SH-SY5Y (cell line): ENCODE measurements at regions not wholly inside any gene's neighbourhood (a gene's known extent, or its start where the extent isn't known, plus 50 kb on each side); places are given as distances from the start of the nearest gene placed in this dataset.

Source experiments
- GATA2 ChIP-seq: IDR thresholded peaks from 2 replicates; pipeline ENCODE4 v1.6.1; 2011; ENCODE audit warnings: mild to moderate bottlenecking, low read depth, low read length
- GATA3 ChIP-seq: IDR thresholded peaks from 2 replicates; pipeline ENCODE4 v1.6.1; 2011; ENCODE audit warnings: low read depth, mild to moderate bottlenecking, low read length, moderate library complexity

DNA sequence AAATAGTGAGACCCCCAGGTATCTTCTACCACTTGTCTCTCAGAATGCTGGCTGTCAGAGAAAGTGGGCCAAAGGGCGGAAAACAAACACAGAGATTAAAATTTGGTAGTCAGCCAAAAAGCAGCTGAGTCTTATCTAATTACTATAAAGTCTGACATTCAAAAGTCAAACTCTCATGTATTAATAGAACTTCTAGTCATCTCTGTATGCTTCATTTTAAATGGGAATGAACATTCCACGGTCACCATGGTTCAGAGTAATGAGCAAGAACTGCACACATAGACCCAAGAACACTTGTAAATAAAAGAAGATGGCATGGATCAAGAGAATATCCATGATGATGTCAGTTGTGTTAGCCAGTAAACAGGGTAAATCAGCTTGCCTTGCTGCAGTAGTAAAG, 1267.0 kb upstream of the CHAC2 start:
- TF ChIP-seq GATA2 (no peak), GATA3 (no peak)

DNA sequence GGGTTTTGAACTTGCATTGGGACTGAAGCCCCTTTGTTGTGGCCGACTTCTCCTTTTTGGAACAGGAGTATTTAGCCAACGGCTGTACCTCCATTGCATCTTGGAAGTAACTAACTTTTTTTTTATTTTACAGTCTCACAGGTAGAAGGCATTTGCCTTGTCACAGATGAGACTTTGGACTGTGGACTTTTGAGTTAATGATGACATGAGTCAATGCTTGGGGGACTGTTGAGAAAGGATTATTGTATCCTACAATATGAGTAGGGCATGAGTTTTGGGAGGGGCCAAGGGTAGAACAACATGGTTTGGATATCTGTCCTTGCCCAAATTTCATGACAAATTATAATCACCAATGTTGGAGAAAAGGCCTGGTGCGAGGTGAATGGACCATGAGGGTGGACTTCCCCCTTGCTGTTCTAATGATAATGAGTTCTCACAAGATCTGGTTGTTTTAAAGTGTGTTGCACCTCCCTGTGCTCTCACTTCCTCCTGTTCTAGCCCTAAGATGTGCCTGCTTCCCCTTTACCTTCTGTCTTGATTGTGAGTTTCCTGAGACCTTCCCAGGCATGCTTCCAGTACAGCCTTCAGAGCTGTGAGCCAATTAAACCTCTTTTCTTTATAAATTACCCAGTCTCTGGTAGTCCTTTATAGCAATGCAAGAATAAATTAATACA, 1269.4 kb upstream of the CHAC2 start:
- TF ChIP-seq GATA2 (no peak), GATA3 (no peak)

- TF ChIP-seq GATA2 (no peak), GATA3 (no peak)
These were observed 1271.8 kb upstream of the CHAC2 start for GRCh38 chr2:52495816-52496215.

DNA sequence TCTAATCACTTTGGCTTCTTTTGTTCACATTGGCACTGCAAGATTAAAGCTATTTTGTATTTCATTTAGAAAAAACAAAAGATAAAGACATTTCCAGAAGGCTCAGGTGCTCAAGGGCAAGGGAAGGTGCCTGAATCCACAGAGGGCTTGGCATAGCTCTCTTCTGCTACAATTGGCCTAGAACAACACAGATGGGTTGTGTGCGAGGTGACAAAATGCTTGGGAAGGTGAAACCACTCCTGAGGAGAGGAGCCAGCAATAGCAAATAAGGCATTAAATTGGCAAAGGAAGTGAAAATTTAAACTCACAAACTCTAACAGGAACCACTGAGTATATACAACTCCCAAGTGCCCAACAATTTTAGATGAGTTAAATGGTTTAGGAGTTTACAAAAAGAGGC, 1290.4 kb upstream of the CHAC2 start:
- TF ChIP-seq GATA3, result no peak
- no peak for TF ChIP-seq GATA2

DNA sequence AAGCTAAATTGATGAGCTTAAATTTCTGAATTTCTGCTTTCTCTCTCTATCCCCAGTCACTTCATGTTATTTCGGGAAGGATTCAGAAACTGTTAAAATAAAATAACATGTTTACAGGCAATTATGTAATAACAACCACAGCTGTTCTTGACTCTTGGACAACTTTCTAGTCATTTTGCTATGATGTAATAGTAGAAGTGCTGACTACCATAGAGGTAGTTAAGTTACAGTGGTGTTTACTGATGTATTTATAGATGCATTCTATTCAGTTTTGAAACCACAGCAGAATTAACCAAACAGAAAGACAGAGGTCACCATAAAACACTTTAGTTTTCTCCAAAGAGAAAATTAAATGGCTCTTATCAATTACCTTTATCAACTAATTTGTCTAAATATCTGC, 1292.0 kb upstream of the CHAC2 start:
- TF ChIP-seq GATA2 (no peak), GATA3 (no peak)

- no peak for TF ChIP-seq GATA2
- no peak for TF ChIP-seq GATA3
These were observed 1293.5 kb upstream of the CHAC2 start for GRCh38 chr2:52474091-52474490.

- TF ChIP-seq GATA3 (no peak), GATA2 (no peak)
These were observed 1294.1 kb upstream of the CHAC2 start for GRCh38 chr2:52473526-52473925.

GRCh38 chr2:52467189-52467588, 1300.4 kb upstream of the CHAC2 start:
- no peak for TF ChIP-seq GATA3
- no peak for TF ChIP-seq GATA2

DNA sequence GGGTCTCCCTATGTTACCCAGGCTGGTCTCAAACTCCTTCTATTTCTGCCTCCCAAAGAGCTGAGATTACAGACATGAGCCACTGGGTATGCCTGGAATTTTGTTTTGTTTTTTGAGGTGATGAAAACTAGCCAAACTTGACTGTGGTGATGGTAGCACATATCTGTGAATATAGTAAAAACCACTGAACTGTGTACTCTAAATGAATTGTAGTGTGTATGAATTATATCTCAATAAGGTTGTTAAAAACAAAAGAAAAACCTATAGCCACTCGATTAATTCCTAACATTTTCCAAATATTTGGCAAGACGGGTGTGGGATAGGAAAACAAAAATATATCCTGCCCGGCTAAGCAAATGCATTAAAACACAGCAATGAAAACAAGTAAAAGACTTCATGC, 1302.3 kb upstream of the CHAC2 start:
- TF ChIP-seq GATA2, result no peak
- TF ChIP-seq GATA3, result no peak

DNA sequence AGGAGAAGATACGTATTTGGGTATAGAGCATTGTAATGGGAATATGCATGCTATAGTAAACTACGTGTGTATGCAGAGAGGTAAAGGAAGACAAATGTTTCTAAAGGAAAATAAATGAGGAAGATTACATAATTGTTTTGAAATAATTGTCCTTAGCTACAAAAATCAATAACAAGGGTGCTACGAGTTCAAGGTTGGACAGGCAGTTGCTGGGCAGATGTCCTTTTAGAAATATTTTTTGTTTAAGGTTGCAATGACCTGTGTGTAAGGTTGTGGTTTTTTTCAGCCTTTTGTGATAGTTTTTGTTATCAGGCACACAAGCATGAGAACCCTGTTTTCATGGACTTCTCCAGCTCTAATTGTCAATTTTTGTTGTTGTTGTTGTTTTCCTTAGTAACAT, 1304.1 kb upstream of the CHAC2 start:
- TF ChIP-seq GATA2 (no peak), GATA3 (no peak)

- TF ChIP-seq GATA3 (no peak), GATA2 (no peak)
These were observed 1310.8 kb upstream of the CHAC2 start for GRCh38 chr2:52456561-52457377.

DNA sequence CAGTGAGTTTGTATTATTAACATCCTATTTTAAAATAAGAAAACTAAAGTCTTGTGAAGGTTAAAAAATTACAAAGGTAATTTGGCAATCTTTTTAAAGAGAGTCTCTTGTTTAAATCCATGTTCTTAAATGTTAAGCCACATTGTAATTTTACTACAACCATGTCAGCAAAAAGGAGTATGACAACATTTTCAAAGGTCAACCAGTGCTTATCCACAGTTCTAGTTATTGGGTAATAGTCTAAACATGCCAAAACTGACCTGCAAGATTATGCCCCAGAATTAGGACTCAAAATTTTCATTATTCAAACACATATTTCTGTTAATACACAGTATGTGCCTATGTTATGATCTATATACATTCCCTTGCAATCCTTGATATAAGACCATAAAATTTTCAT, 1312.6 kb upstream of the CHAC2 start:
- TF ChIP-seq GATA3 (no peak), GATA2 (no peak)

DNA sequence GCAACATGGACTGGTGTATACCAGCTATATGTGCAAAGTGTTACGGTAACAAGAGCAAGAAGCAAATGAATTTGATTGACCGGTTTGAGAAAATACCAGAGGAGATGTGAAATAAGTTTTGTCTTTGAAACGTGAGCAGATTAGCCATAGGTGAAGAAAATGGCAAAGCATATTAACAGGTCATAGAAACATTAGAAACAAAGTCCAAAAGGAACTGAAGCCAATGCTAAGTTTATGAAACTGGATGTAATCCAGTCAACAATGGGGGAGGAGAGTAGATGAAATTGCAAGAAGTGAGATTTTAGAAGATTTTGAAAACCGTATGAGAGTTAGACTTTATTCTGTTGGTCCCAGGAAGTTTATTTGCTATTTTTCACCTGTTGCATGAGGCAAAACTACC, 1315.4 kb upstream of the CHAC2 start:
- TF ChIP-seq GATA2, result no peak
- no peak for TF ChIP-seq GATA3

GRCh38 chr2:52445686-52446085, 1321.9 kb upstream of the CHAC2 start:
- TF ChIP-seq GATA3, result no peak
- no peak for TF ChIP-seq GATA2

GRCh38 chr2:52431352-52431760, 1336.2 kb upstream of the CHAC2 start:
- TF ChIP-seq GATA2 (no peak), GATA3 (no peak)

GRCh38 chr2:52429740-52430139, 1337.9 kb upstream of the CHAC2 start:
- TF ChIP-seq GATA2 (no peak), GATA3 (no peak)

- no peak for TF ChIP-seq GATA2
- TF ChIP-seq GATA3, result no peak
These were observed 1338.4 kb upstream of the CHAC2 start for GRCh38 chr2:52429171-52429570.

DNA sequence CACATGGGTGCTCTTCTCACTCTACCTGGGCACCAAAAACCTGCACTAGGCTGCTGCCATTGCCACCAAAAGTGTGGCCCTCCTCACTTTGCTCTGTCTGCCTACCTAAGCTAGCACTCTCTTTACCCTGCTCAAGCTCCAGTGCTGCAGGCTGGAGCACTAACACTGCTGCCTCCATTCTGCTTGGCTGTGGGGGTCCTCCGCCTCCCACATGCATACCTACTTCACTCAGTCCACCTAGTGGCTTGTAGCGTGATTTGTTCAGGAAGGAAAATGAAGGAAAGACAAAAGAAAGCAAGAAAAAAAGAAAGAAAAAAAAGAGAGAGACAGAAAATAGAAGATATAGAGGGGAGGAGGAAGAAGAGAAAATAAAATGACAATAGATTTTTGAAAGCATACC, 1339.4 kb upstream of the CHAC2 start:
- TF ChIP-seq GATA3 (no peak), GATA2 (no peak)
